ENCODE measurements at regions not wholly inside any gene's neighbourhood (a gene's known extent, or its start where the extent isn't known, plus 50 kb on each side); places are given as distances from the start of the nearest gene placed in this dataset.

- H3K9me3 ChIP-seq: 0 out of 2 replicates have a peak, but pooled peaks cover 5% of the 10 kb centered on the region
- no peak overlapping the region for H3K27ac ChIP-seq
- H3K36me3 ChIP-seq: no peaks in the 10 kb centered on the region
- no peaks in the 10 kb centered on the region for H3K27me3 ChIP-seq
- TF ChIP-seq Cebpa-rat (IDR thresholded peaks at IDR 0.05): no peak
- H3K4me3 ChIP-seq: no peak overlapping the region
- H3K4me2 ChIP-seq: no peak overlapping the region
- H3K9ac ChIP-seq: no peak overlapping the region
- H4K20me1 ChIP-seq: no peaks in the 10 kb centered on the region
- peaks cover 5% of the 10 kb centered on the region; the same call in 1 of the 2 replicates for H3K4me1 ChIP-seq
Observed at GRCh38 chr9:88725300-88726019, 190.5 kb downstream of the NXNL2 start.

- H3K4me1 ChIP-seq: peaks cover 5% of the 10 kb centered on the region; the same call in 1 of the 2 replicates
- no peak for TF ChIP-seq Cebpa-rat (IDR thresholded peaks at IDR 0.05)
- 0 out of 2 replicates have a peak, but pooled peaks cover 8% of the 10 kb centered on the region for H3K9me3 ChIP-seq
- H4K20me1 ChIP-seq: no peaks in the 10 kb centered on the region
- H3K27ac ChIP-seq: no peak overlapping the region
- H3K4me2 ChIP-seq: no peak overlapping the region
- no peak overlapping the region for H3K4me3 ChIP-seq
- H3K9ac ChIP-seq: no peak overlapping the region
- no peaks in the 10 kb centered on the region for H3K36me3 ChIP-seq
- H3K27me3 ChIP-seq: no peaks in the 10 kb centered on the region
Observed at GRCh38 chr9:88726803-88727202, 191.8 kb downstream of the NXNL2 start.

DNA sequence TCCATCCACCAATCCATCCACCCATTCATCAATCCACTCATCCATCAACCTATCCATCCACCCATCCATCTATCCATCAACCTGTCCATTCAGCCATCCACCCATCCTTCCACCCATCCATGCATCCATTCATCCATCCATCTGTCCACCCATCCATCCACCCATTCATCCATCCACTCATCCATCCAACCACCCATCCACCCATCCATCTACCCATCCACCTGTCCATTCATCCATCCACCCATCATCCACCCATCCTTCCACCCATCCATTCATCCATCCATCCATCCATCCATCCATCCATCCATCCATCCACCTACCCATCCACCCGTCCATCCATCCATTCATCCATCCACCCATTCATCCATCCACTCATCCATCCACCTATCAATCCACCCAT is 195.8 kb downstream of the NXNL2 start:
- H3K9ac ChIP-seq: no peak overlapping the region
- H3K4me3 ChIP-seq: no peak overlapping the region
- 0 out of 2 replicates have a peak, but pooled peaks cover 8% of the 10 kb centered on the region for H3K9me3 ChIP-seq
- no peaks in the 10 kb centered on the region for H3K36me3 ChIP-seq
- H4K20me1 ChIP-seq: no peaks in the 10 kb centered on the region
- no peaks in the 10 kb centered on the region for H3K27me3 ChIP-seq
- no peak overlapping the region for H3K27ac ChIP-seq
- H3K4me2 ChIP-seq: no peak overlapping the region
- H3K4me1 ChIP-seq: peaks cover 8% of the 10 kb centered on the region
- no peak for TF ChIP-seq Cebpa-rat (IDR thresholded peaks at IDR 0.05)

DNA sequence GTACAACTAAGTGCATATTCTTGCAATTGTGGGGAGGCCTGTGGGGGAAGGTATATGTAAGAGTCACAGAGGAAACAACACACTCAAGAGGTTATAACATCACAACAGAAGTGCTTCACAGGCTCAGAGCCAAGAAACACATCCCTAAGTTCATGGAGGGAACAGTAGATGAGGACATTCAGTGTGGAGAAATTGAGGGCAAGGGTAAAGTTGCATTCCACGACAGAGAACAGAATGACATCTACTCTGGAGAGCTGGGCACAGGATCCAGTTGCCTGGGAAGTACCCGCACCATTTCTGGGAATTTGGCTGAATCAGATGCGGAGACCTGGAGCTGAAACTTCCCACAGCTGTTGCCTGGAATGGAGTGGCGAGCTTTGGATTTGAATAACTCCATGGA is 197.2 kb downstream of the NXNL2 start:
- Histone ChIP-seq H3K9me3 (peaks cover 8% of the 10 kb centered on the region; the same call in 1 of the 2 replicates), H3K36me3 (no peaks in the 10 kb centered on the region), H3K4me3 (no peak overlapping the region), H3K27ac (no peak overlapping the region), H3K4me2 (no peak overlapping the region), H3K9ac (no peak overlapping the region), H4K20me1 (no peaks in the 10 kb centered on the region), H3K27me3 (no peaks in the 10 kb centered on the region), H3K4me1 (peaks cover 8% of the 10 kb centered on the region)
- no peak for TF ChIP-seq Cebpa-rat (IDR thresholded peaks at IDR 0.05)

- H3K4me2 ChIP-seq: peak overlapping the region; percentile 60
Observed at GRCh38 chr9:88733651-88734421, 198.9 kb downstream of the NXNL2 start.

GRCh38 chr9:88734527-88734926 is 199.5 kb downstream of the NXNL2 start:
- no peaks in the 10 kb centered on the region for H3K27me3 ChIP-seq
- H3K9ac ChIP-seq: no peak overlapping the region
- peaks cover 8% of the 10 kb centered on the region; the same call in 1 of the 2 replicates for H3K9me3 ChIP-seq

More at GRCh38 chr9:88733651-88734421, 198.9 kb downstream of the NXNL2 start:
- H3K27me3 ChIP-seq: no peaks in the 10 kb centered on the region
- no peak for TF ChIP-seq Cebpa-rat (IDR thresholded peaks at IDR 0.05)
- H3K9me3 ChIP-seq: peaks cover 8% of the 10 kb centered on the region; the same call in 1 of the 2 replicates
- H3K9ac ChIP-seq: no peak overlapping the region
- H3K4me1 ChIP-seq: peaks cover 8% of the 10 kb centered on the region
- no peaks in the 10 kb centered on the region for H3K36me3 ChIP-seq
- H3K27ac ChIP-seq: no peak overlapping the region
- H3K4me3 ChIP-seq: no peak overlapping the region
- H4K20me1 ChIP-seq: no peaks in the 10 kb centered on the region

GRCh38 chr9:88736136-88736637 is 201.2 kb downstream of the NXNL2 start:
- H3K9me3 ChIP-seq: no peaks in the 10 kb centered on the region; the same call in 1 of the 2 replicates
- peaks cover 8% of the 10 kb centered on the region for H3K4me1 ChIP-seq
- H3K4me2 ChIP-seq: no peak overlapping the region
- H4K20me1 ChIP-seq: no peaks in the 10 kb centered on the region
- no peak overlapping the region for H3K4me3 ChIP-seq
- no peak for TF ChIP-seq Cebpa-rat (IDR thresholded peaks at IDR 0.05)
- H3K27ac ChIP-seq: no peak overlapping the region
- H3K36me3 ChIP-seq: no peaks in the 10 kb centered on the region
- no peak overlapping the region for H3K9ac ChIP-seq
- no peaks in the 10 kb centered on the region for H3K27me3 ChIP-seq

More at GRCh38 chr9:88734527-88734926, 199.5 kb downstream of the NXNL2 start:
- Histone ChIP-seq H3K4me2 (no peak overlapping the region), H4K20me1 (no peaks in the 10 kb centered on the region), H3K4me1 (peaks cover 8% of the 10 kb centered on the region), H3K36me3 (no peaks in the 10 kb centered on the region), H3K4me3 (no peak overlapping the region), H3K27ac (no peak overlapping the region)
- TF ChIP-seq Cebpa-rat (IDR thresholded peaks at IDR 0.05): no peak

DNA sequence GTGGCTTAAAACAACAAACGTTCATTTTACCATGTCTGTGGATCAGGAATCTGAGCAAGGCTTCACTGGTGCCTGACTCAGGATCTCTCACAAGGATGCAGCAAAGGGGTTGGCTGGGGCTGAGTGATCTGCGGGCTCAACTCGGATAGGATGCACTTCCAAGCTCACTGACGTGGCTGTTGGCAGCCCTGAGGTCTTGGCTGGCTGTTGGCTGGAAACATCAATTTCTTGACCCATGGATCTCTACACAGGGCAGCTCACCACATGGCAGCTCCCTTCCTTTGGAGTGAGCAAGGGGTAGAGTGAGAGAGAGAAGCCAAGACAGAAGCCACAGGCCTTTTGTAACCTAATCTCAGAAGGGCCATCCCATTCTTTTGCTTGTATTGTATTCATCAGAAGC is 202.1 kb downstream of the NXNL2 start:
- no peak overlapping the region for H3K27ac ChIP-seq
- H3K4me3 ChIP-seq: no peak overlapping the region
- no peaks in the 10 kb centered on the region; the same call in 1 of the 2 replicates for H3K9me3 ChIP-seq
- H4K20me1 ChIP-seq: no peaks in the 10 kb centered on the region
- no peak for TF ChIP-seq Cebpa-rat (IDR thresholded peaks at IDR 0.05)
- peaks cover 8% of the 10 kb centered on the region for H3K4me1 ChIP-seq
- H3K27me3 ChIP-seq: no peaks in the 10 kb centered on the region
- H3K9ac ChIP-seq: no peak overlapping the region
- no peaks in the 10 kb centered on the region for H3K36me3 ChIP-seq
- H3K4me2 ChIP-seq: no peak overlapping the region

DNA sequence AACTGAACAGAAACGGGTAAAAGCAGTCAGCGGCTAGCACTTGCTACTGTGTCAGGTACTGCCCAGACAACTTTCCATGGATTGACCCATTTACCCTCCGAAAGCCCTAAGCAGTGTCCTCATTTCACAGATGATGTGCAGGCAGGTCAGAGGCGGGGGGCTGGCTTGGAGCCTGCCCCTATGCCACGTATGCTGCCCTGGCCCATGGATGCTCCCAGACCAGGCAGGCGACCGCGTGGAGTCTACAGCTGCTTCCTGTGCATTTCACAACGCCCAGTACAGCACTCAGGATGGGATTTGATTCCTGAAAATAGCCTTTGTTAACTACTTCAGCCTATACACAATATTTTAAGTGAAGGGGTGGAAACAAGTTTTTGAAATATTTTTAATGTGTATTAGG is 202.9 kb downstream of the NXNL2 start:
- no peak overlapping the region for H3K4me3 ChIP-seq
- no peaks in the 10 kb centered on the region for H4K20me1 ChIP-seq
- no peaks in the 10 kb centered on the region for H3K36me3 ChIP-seq
- no peak overlapping the region for H3K4me2 ChIP-seq
- H3K9ac ChIP-seq: no peak overlapping the region
- H3K27me3 ChIP-seq: no peaks in the 10 kb centered on the region
- peaks cover 8% of the 10 kb centered on the region for H3K4me1 ChIP-seq
- TF ChIP-seq Cebpa-rat (IDR thresholded peaks at IDR 0.05): no peak
- no peaks in the 10 kb centered on the region; the same call in 1 of the 2 replicates for H3K9me3 ChIP-seq
- no peak overlapping the region for H3K27ac ChIP-seq

DNA sequence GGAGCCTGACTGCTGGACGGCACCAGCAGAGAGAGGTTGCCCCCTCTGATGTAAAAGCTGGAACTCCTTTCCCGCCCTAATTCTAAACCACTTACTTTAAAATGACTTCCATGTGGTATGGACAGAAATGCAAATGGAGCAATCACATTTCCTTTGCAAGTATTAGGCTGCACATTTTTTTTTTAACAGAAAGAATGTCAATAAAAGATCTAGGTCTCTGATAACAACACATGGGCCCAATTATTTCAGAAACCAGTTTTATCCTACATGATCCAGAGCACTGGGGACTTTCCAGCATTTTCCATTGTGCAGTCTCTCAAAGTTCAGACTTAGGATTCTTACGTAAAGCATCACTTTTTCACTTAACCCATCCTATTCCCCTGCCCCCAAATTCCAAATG is 203.7 kb downstream of the NXNL2 start:
- H3K9me3 ChIP-seq: no peaks in the 10 kb centered on the region; the same call in 1 of the 2 replicates
- no peak overlapping the region for H3K9ac ChIP-seq
- H3K4me1 ChIP-seq: peaks cover 4% of the 10 kb centered on the region
- H3K4me2 ChIP-seq: no peak overlapping the region
- no peaks in the 10 kb centered on the region for H4K20me1 ChIP-seq
- no peak overlapping the region for H3K4me3 ChIP-seq
- H3K27ac ChIP-seq: no peak overlapping the region
- TF ChIP-seq Cebpa-rat (IDR thresholded peaks at IDR 0.05): no peak
- no peaks in the 10 kb centered on the region for H3K36me3 ChIP-seq
- no peaks in the 10 kb centered on the region for H3K27me3 ChIP-seq
